ENCODE measurements at regions not wholly inside any gene's neighbourhood (a gene's known extent, or its start where the extent isn't known, plus 50 kb on each side); places are given as distances from the start of the nearest gene placed in this dataset.

- POLR2A ChIA-PET, result interaction anchor here (1.3 kb wide), 1 partner anchor 21 kb away, joined by 3 read pairs; no protein-coding TSS in a partner anchor
Observed at GRCh38 chr1:233516732-233517131, 97.2 kb upstream of the KCNK1 start.

GRCh38 chr1:233518344-233518743, 95.6 kb upstream of the KCNK1 start:
- intact Hi-C loops (cut with micrococcal nuclease), result loop anchor here (1.0 to 10.0 kb wide), 3 partner anchors 96 to 386 kb away; partner anchors contain the start of genes KCNK1 and SLC35F3
- CTCF ChIA-PET, result interaction anchor here (0.6 to 4.4 kb wide), 13 partner anchors 10 to 1757 kb away, joined by 3 to 29 read pairs (median 3); no protein-coding TSS in a partner anchor
- BruUV-seq (replicated peaks), result no TSS peak
- H3K36me3 Mint-ChIP-seq (ENCODE audit: insufficient read depth, unreplicated experiment), result no peaks in the 10 kb centered on the region
- H3K4me1 Mint-ChIP-seq (ENCODE audit: insufficient read depth, unreplicated experiment), result peaks cover 14% of the 10 kb centered on the region
- TF ChIP-seq CTCF (IDR thresholded peaks at IDR 0.05; ENCODE audit: unreplicated experiment), result peak; percentile 83
- POLR2A ChIA-PET, result interaction anchor here (0.6 to 1.2 kb wide), 3 partner anchors 8 to 57 kb away, joined by 3 to 5 read pairs (median 3); no protein-coding TSS in a partner anchor
- no peaks in the 10 kb centered on the region for H3K27me3 Mint-ChIP-seq (ENCODE audit: insufficient read depth, unreplicated experiment)
- H3K4me3 Mint-ChIP-seq (ENCODE audit: unreplicated experiment), result no peak overlapping the region
- DNase-seq (ENCODE audit: unreplicated experiment), result peak; percentile 83
- H3K9me3 Mint-ChIP-seq (ENCODE audit: unreplicated experiment), result peaks cover 13% of the 10 kb centered on the region
- H3K27ac Mint-ChIP-seq (ENCODE audit: low read depth, unreplicated experiment), result no peak overlapping the region

More at GRCh38 chr1:233516732-233517131, 97.2 kb upstream of the KCNK1 start:
- BruUV-seq (replicated peaks), result no TSS peak
- no peak for TF ChIP-seq CTCF (IDR thresholded peaks at IDR 0.05; ENCODE audit: unreplicated experiment)
- Mint-ChIP-seq H3K36me3 (ENCODE audit: insufficient read depth, unreplicated experiment) (no peaks in the 10 kb centered on the region), H3K27ac (ENCODE audit: low read depth, unreplicated experiment) (no peak overlapping the region), H3K4me1 (ENCODE audit: insufficient read depth, unreplicated experiment) (peaks cover 17% of the 10 kb centered on the region), H3K9me3 (ENCODE audit: unreplicated experiment) (peaks cover 13% of the 10 kb centered on the region), H3K4me3 (ENCODE audit: unreplicated experiment) (no peak overlapping the region), H3K27me3 (ENCODE audit: insufficient read depth, unreplicated experiment) (no peaks in the 10 kb centered on the region)
- DNase-seq (ENCODE audit: unreplicated experiment), result no peak
- CTCF ChIA-PET, result interaction anchor here (0.7 to 4.4 kb wide), 5 partner anchors 12 to 793 kb away, joined by 3 to 29 read pairs (median 4); no protein-coding TSS in a partner anchor
- intact Hi-C loops (cut with micrococcal nuclease), result loop anchor here (10.0 kb wide), 1 partner anchor 388 kb away; the partner anchor contains the start of gene SLC35F3

GRCh38 chr1:233520261-233521191, 93.4 kb upstream of the KCNK1 start:
- TF ChIP-seq CTCF (IDR thresholded peaks at IDR 0.05; ENCODE audit: unreplicated experiment), result no peak
- BruUV-seq (replicated peaks), result no TSS peak
- ChIA-PET CTCF (interaction anchor here (0.5 to 1.4 kb wide), 10 partner anchors 8 to 595 kb away, joined by 3 to 12 read pairs (median 4); no protein-coding TSS in a partner anchor), POLR2A (interaction anchor here (0.6 to 3.6 kb wide), 26 partner anchors 9 to 792 kb away, joined by 3 to 19 read pairs (median 3); partner anchors contain the start of gene KCNK1)
- DNase-seq (ENCODE audit: unreplicated experiment), result peak; percentile 92
- no peak overlapping the region for H3K4me3 Mint-ChIP-seq (ENCODE audit: unreplicated experiment)
- no peaks in the 10 kb centered on the region for H3K27me3 Mint-ChIP-seq (ENCODE audit: insufficient read depth, unreplicated experiment)
- intact Hi-C loops (cut with micrococcal nuclease), result no loop called here
- peaks cover 11% of the 10 kb centered on the region for H3K4me1 Mint-ChIP-seq (ENCODE audit: insufficient read depth, unreplicated experiment)
- H3K9me3 Mint-ChIP-seq (ENCODE audit: unreplicated experiment), result peaks cover 13% of the 10 kb centered on the region
- H3K36me3 Mint-ChIP-seq (ENCODE audit: insufficient read depth, unreplicated experiment), result no peaks in the 10 kb centered on the region
- peak overlapping the region; percentile 79 for H3K27ac Mint-ChIP-seq (ENCODE audit: low read depth, unreplicated experiment)

- DNase-seq (ENCODE audit: unreplicated experiment), result no peak
- Mint-ChIP-seq H3K36me3 (ENCODE audit: insufficient read depth, unreplicated experiment) (no peaks in the 10 kb centered on the region), H3K4me1 (ENCODE audit: insufficient read depth, unreplicated experiment) (peaks cover 11% of the 10 kb centered on the region), H3K27me3 (ENCODE audit: insufficient read depth, unreplicated experiment) (no peaks in the 10 kb centered on the region), H3K4me3 (ENCODE audit: unreplicated experiment) (no peak overlapping the region), H3K27ac (ENCODE audit: low read depth, unreplicated experiment) (no peak overlapping the region), H3K9me3 (ENCODE audit: unreplicated experiment) (peaks cover 13% of the 10 kb centered on the region)
- no peak for TF ChIP-seq CTCF (IDR thresholded peaks at IDR 0.05; ENCODE audit: unreplicated experiment)
- CTCF ChIA-PET, result interaction anchor here (0.7 kb wide), 1 partner anchor 159 kb away, joined by 6 read pairs; no protein-coding TSS in a partner anchor
- POLR2A ChIA-PET, result no interaction called here
- intact Hi-C loops (cut with micrococcal nuclease), result no loop called here
- no TSS peak for BruUV-seq (replicated peaks)
Observed at GRCh38 chr1:233523047-233523446, 90.9 kb upstream of the KCNK1 start.

Measured in MCF 10A (cell line).